ENCODE measurements at regions not wholly inside any gene's neighbourhood (a gene's known extent, or its start where the extent isn't known, plus 50 kb on each side); places are given as distances from the start of the nearest gene placed in this dataset.

DNA sequence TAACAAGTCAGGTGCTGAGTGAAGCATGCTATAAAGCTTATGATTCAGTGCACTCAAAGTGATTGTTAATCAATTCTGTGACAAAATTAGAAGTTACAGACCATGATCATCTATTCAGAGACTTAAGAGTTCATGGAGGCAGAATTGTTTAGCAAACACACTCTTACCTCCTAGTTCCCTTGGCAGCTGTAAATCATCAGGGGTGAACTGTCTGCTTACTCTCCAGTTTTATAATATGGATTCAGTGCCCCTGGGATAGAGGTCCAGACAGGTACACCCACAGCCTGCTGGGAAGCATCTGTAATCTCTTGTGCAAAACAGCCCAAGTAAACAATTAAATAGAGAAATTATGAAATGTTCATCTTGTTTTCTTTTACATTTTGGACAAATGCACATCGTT lies 835.0 kb upstream of the COBL start:
- Mint-ChIP-seq H3K4me1 (ENCODE audit: low read depth) (no peaks in the 10 kb centered on the region), H3K36me3 (ENCODE audit: low read depth) (no peaks in the 10 kb centered on the region), H3K27ac (no peak overlapping the region), H3K27me3 (no peaks in the 10 kb centered on the region), H3K9me3 (peaks cover 3% of the 10 kb centered on the region), H3K4me3 (no peak overlapping the region)
- no peak for DNase-seq
- H3K27ac ChIP-seq (ENCODE audit: low read depth in 1 of 2, low read length in 2 of 2) = no peak overlapping the region
- no peak overlapping the region for H3K4me3 ChIP-seq (ENCODE audit: low read length)
- intact Hi-C loops (cut with DNase I, micrococcal nuclease) = no loop called here
- ChIA-PET POLR2A (no interaction called here), CTCF (no interaction called here)
- no peaks in the 10 kb centered on the region for H3K36me3 ChIP-seq (ENCODE audit: insufficient read depth, low read length)
- ATAC-seq (ENCODE audit: poor library complexity) = no peak
- TF ChIP-seq, protein P1, sequence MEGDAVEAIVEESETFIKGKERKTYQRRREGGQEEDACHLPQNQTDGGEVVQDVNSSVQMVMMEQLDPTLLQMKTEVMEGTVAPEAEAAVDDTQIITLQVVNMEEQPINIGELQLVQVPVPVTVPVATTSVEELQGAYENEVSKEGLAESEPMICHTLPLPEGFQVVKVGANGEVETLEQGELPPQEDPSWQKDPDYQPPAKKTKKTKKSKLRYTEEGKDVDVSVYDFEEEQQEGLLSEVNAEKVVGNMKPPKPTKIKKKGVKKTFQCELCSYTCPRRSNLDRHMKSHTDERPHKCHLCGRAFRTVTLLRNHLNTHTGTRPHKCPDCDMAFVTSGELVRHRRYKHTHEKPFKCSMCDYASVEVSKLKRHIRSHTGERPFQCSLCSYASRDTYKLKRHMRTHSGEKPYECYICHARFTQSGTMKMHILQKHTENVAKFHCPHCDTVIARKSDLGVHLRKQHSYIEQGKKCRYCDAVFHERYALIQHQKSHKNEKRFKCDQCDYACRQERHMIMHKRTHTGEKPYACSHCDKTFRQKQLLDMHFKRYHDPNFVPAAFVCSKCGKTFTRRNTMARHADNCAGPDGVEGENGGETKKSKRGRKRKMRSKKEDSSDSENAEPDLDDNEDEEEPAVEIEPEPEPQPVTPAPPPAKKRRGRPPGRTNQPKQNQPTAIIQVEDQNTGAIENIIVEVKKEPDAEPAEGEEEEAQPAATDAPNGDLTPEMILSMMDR (IDR thresholded peaks at IDR 0.05) = no peak
- no peaks in the 10 kb centered on the region for H3K27me3 ChIP-seq (ENCODE audit: control insufficient read depth in 1 of 2, insufficient read depth in 2 of 2, low read length in 2 of 2)
- no peaks in the 10 kb centered on the region for H3K9me3 ChIP-seq (ENCODE audit: control insufficient read depth in 1 of 2, insufficient read depth in 1 of 2, low read length in 2 of 2)
- H3K4me1 ChIP-seq (ENCODE audit: insufficient read depth, low read length) = no peaks in the 10 kb centered on the region

DNA sequence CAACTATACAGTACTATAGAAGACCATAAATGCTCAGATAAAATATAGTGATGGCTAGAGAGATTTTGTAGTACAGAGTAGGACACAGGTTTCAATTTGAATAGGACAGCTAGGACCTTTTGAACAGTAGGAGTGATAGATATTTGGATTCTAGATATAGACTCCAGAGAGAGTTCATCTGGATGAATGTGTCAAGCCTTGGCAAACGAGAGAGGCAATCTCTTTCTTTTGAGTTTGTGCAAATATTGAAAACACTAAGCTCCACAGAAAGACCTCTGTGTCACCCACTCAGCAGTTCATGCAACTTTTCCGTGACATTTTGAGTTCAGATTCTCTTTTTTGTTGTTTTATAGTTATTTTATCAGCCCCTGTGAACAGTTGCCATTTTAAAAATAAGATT lies 834.3 kb upstream of the COBL start:
- peaks cover 3% of the 10 kb centered on the region for H3K9me3 Mint-ChIP-seq
- Histone ChIP-seq H3K36me3 (ENCODE audit: insufficient read depth, low read length) (no peaks in the 10 kb centered on the region), H3K4me1 (ENCODE audit: insufficient read depth, low read length) (no peaks in the 10 kb centered on the region), H3K9me3 (ENCODE audit: control insufficient read depth in 1 of 2, insufficient read depth in 1 of 2, low read length in 2 of 2) (no peaks in the 10 kb centered on the region), H3K4me3 (ENCODE audit: low read length) (no peak overlapping the region), H3K27me3 (ENCODE audit: control insufficient read depth in 1 of 2, insufficient read depth in 2 of 2, low read length in 2 of 2) (no peaks in the 10 kb centered on the region), H3K27ac (ENCODE audit: low read depth in 1 of 2, low read length in 2 of 2) (no peak overlapping the region)
- CTCF ChIA-PET = no interaction called here
- DNase-seq (no peak), ATAC-seq (ENCODE audit: poor library complexity) (no peak)
- no peaks in the 10 kb centered on the region for H3K4me1 Mint-ChIP-seq (ENCODE audit: low read depth)
- no peak overlapping the region for H3K4me3 Mint-ChIP-seq
- no peaks in the 10 kb centered on the region for H3K36me3 Mint-ChIP-seq (ENCODE audit: low read depth)
- no peak overlapping the region for H3K27ac Mint-ChIP-seq
- intact Hi-C loops (cut with DNase I, micrococcal nuclease) = no loop called here
- TF ChIP-seq, protein P1 (IDR thresholded peaks at IDR 0.05) = no peak
- POLR2A ChIA-PET = no interaction called here
- no peaks in the 10 kb centered on the region for H3K27me3 Mint-ChIP-seq

DNA sequence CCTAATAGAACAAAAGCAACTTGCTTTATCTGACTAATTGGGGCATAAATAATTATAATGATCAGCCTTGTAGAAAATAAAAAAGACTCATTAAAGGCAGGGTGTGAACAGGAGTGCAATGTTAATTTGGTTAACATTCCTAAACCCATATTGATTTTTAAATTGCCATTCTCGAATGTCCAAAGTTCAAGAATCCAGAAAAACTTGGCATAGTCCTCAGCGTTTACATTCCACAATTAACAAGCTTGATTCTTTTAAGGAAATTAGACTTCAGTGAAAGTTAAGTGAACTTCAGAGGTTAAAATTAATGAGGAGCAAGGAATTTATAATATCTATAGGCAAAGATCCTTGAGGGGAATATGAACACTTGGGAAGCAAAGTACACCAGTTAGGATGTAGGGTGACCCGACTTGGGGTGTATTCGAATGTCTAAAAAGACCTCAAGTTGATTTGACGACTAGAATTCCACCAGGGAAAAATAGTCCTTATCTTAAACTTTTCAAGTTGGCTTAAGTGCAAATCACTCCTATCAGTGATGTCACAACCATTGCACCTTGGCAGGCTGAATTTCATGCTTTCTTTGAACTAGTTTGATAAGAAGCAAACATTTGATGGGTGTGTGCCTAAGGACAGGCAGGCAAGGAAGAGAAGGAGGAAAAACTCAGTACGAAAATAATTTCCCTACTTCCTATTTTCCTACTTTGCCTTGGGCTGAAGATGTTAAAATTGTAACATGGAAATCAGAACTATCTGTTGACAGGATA lies 830.4 kb upstream of the COBL start:
- no peak for ATAC-seq (ENCODE audit: poor library complexity)
- CTCF ChIA-PET = no interaction called here
- Histone ChIP-seq H3K27ac (ENCODE audit: low read depth in 1 of 2, low read length in 2 of 2) (no peak overlapping the region), H3K36me3 (ENCODE audit: insufficient read depth, low read length) (no peaks in the 10 kb centered on the region), H3K4me3 (ENCODE audit: low read length) (no peak overlapping the region), H3K27me3 (ENCODE audit: control insufficient read depth in 1 of 2, insufficient read depth in 2 of 2, low read length in 2 of 2) (no peaks in the 10 kb centered on the region), H3K4me1 (ENCODE audit: insufficient read depth, low read length) (no peaks in the 10 kb centered on the region), H3K9me3 (ENCODE audit: control insufficient read depth in 1 of 2, insufficient read depth in 1 of 2, low read length in 2 of 2) (peaks cover 4 to 8% of the 10 kb centered on the region in 2 experiments)
- TF ChIP-seq, protein P1 (IDR thresholded peaks at IDR 0.05) = no peak
- Mint-ChIP-seq H3K36me3 (ENCODE audit: low read depth) (no peaks in the 10 kb centered on the region), H3K27ac (no peak overlapping the region), H3K27me3 (no peaks in the 10 kb centered on the region), H3K4me3 (no peak overlapping the region), H3K9me3 (peaks cover 3% of the 10 kb centered on the region), H3K4me1 (ENCODE audit: low read depth) (no peaks in the 10 kb centered on the region)
- POLR2A ChIA-PET = no interaction called here
- intact Hi-C loops (cut with DNase I, micrococcal nuclease) = no loop called here
- no peak for DNase-seq

All from CD4-positive, alpha-beta T cell (primary cell).